ENCODE measurements at regions not wholly inside any gene's neighbourhood (a gene's known extent, or its start where the extent isn't known, plus 50 kb on each side); places are given as distances from the start of the nearest gene placed in this dataset.

- CTCF ChIA-PET, result interaction anchor here (1.0 to 1.1 kb wide), 2 partner anchors 16 to 23 kb away, joined by 3 to 6 read pairs; no protein-coding TSS in a partner anchor
- Histone ChIP-seq H3K27me3 (ENCODE audit: control insufficient read depth, insufficient read depth, low read length) (peaks cover 10% of the 10 kb centered on the region), H3K4me3 (ENCODE audit: low read depth, low read length) (no peak overlapping the region), H3K36me3 (ENCODE audit: control insufficient read depth, insufficient read depth, low read length) (no peaks in the 10 kb centered on the region)
- POLR2A ChIA-PET, result no interaction called here
- TF ChIP-seq CTCF (IDR thresholded peaks at IDR 0.05; ENCODE audit: insufficient read depth, low read depth, low read length), result no peak
- no peak for DNase-seq (ENCODE audit: low read depth)
Measured at GRCh38 chr13:26961890-26962615, 201.5 kb upstream of the GPR12 start.

DNA sequence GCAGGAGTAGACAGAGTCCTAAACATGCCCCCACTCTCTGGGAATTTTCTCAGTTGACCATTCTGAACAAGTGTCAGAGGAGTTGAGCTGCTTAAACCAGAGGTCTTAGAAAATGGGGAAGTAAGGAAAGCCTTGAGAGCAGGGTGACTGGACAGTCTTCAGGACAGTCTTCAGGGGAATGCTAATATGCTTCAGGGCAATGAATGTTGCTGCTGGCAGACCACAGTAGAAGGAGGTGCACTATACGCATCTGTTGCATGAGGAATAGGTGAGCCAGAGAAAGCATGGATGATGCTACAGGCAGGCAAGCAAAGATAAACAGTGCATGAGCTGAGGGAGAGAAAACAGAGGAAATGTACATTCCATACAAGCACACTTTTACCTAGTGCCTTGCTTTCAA lies 196.6 kb upstream of the GPR12 start:
- H3K4me3 ChIP-seq (ENCODE audit: low read depth, low read length), result no peak overlapping the region
- no peak for DNase-seq (ENCODE audit: low read depth)
- CTCF ChIA-PET, result interaction anchor here (1.0 to 1.4 kb wide), 2 partner anchors 9 to 11 kb away, joined by 3 read pairs; no protein-coding TSS in a partner anchor
- H3K27me3 ChIP-seq (ENCODE audit: control insufficient read depth, insufficient read depth, low read length), result peaks cover 20% of the 10 kb centered on the region
- H3K36me3 ChIP-seq (ENCODE audit: control insufficient read depth, insufficient read depth, low read length), result no peaks in the 10 kb centered on the region
- TF ChIP-seq CTCF (IDR thresholded peaks at IDR 0.05; ENCODE audit: insufficient read depth, low read depth, low read length), result no peak
- POLR2A ChIA-PET, result no interaction called here

- H3K27me3 ChIP-seq (ENCODE audit: control insufficient read depth, insufficient read depth, low read length), result peaks cover 20% of the 10 kb centered on the region
- H3K36me3 ChIP-seq (ENCODE audit: control insufficient read depth, insufficient read depth, low read length), result no peaks in the 10 kb centered on the region
- no peak for DNase-seq (ENCODE audit: low read depth)
- no peak for TF ChIP-seq CTCF (IDR thresholded peaks at IDR 0.05; ENCODE audit: insufficient read depth, low read depth, low read length)
- POLR2A ChIA-PET, result no interaction called here
- H3K4me3 ChIP-seq (ENCODE audit: low read depth, low read length), result no peak overlapping the region
- CTCF ChIA-PET, result interaction anchor here (1.0 to 1.4 kb wide), 2 partner anchors 9 to 10 kb away, joined by 3 read pairs; no protein-coding TSS in a partner anchor
Measured at GRCh38 chr13:26956522-26957142, 196.0 kb upstream of the GPR12 start.

DNA sequence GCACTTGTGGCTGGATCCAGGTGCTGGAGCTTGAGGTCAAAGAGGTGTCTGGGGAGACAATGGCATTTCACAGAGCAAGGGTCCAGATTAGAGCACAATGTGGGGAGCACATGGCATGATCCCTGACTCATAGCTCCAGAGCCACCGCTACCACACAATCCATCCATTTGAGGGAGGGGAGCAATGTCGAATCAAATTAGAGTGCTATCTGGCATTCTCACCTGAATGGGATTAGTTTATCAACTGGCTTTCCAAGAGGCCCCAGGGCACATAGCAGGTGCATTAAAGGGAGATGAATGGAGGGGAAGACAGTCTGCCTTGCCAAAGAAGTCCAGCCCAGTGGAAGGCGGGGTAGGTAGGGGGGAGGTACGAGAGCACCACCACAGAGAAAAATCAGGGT lies 194.4 kb upstream of the GPR12 start:
- Histone ChIP-seq H3K27me3 (ENCODE audit: control insufficient read depth, insufficient read depth, low read length) (peaks cover 20% of the 10 kb centered on the region), H3K4me3 (ENCODE audit: low read depth, low read length) (no peak overlapping the region), H3K36me3 (ENCODE audit: control insufficient read depth, insufficient read depth, low read length) (no peaks in the 10 kb centered on the region)
- POLR2A ChIA-PET, result no interaction called here
- no peak for DNase-seq (ENCODE audit: low read depth)
- no peak for TF ChIP-seq CTCF (IDR thresholded peaks at IDR 0.05; ENCODE audit: insufficient read depth, low read depth, low read length)
- CTCF ChIA-PET, result interaction anchor here (1.0 to 6.5 kb wide), 3 partner anchors 13 to 872 kb away, joined by 3 to 68 read pairs (median 3); no protein-coding TSS in a partner anchor

GRCh38 chr13:26953291-26953690 lies 192.7 kb upstream of the GPR12 start:
- ChIA-PET CTCF (interaction anchor here (6.5 kb wide), 1 partner anchor 408 kb away, joined by 68 read pairs; no protein-coding TSS in a partner anchor), POLR2A (no interaction called here)
- H3K27me3 ChIP-seq (ENCODE audit: control insufficient read depth, insufficient read depth, low read length), result peaks cover 14% of the 10 kb centered on the region

More at GRCh38 chr13:26953291-26953690, 192.7 kb upstream of the GPR12 start:
- TF ChIP-seq CTCF (IDR thresholded peaks at IDR 0.05; ENCODE audit: insufficient read depth, low read depth, low read length), result no peak
- DNase-seq (ENCODE audit: low read depth), result no peak
- H3K4me3 ChIP-seq (ENCODE audit: low read depth, low read length), result no peak overlapping the region
- H3K36me3 ChIP-seq (ENCODE audit: control insufficient read depth, insufficient read depth, low read length), result no peaks in the 10 kb centered on the region
